ENCODE measurements at regions not wholly inside any gene's neighbourhood (a gene's known extent, or its start where the extent isn't known, plus 50 kb on each side); places are given as distances from the start of the nearest gene placed in this dataset.

GRCh38 chr5:110032376-110032775 lies 342.6 kb downstream of the MAN2A1 start:
- TF ChIP-seq, protein P1, sequence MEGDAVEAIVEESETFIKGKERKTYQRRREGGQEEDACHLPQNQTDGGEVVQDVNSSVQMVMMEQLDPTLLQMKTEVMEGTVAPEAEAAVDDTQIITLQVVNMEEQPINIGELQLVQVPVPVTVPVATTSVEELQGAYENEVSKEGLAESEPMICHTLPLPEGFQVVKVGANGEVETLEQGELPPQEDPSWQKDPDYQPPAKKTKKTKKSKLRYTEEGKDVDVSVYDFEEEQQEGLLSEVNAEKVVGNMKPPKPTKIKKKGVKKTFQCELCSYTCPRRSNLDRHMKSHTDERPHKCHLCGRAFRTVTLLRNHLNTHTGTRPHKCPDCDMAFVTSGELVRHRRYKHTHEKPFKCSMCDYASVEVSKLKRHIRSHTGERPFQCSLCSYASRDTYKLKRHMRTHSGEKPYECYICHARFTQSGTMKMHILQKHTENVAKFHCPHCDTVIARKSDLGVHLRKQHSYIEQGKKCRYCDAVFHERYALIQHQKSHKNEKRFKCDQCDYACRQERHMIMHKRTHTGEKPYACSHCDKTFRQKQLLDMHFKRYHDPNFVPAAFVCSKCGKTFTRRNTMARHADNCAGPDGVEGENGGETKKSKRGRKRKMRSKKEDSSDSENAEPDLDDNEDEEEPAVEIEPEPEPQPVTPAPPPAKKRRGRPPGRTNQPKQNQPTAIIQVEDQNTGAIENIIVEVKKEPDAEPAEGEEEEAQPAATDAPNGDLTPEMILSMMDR (conservative IDR thresholded peaks at IDR 0.05; ENCODE audit: low read length), result no peak
- TF ChIP-seq EZH2phosphoT487 (IDR thresholded peaks at IDR 0.05; ENCODE audit: borderline replicate concordance, low read depth, low read length), result no peak
